HG02973 (cell line): ENCODE measurements at regions not wholly inside any gene's neighbourhood (a gene's known extent, or its start where the extent isn't known, plus 50 kb on each side); places are given as distances from the start of the nearest gene placed in this dataset.
"Not testable (repeated sequence)": the region's sequence is repeated elsewhere in the genome, so short reads cannot be mapped to it uniquely, and the experiment has no call there.

Experiments
- ATAC-seq: cut with Tn5 transposase; IDR thresholded peaks from one replicate; pipeline ENCODE4 v1.9.1; 2021; ENCODE audit warnings: moderate library complexity; ENCODE audit not compliant: unreplicated experiment

GRCh38 chr5:111836426-111836825 is 79.4 kb upstream of the NREP start:
- ATAC-seq: no peak

- no peak for ATAC-seq
Observed at GRCh38 chr5:111834926-111835599, 78.1 kb upstream of the NREP start.

GRCh38 chr5:111830333-111830732 is 73.3 kb upstream of the NREP start:
- ATAC-seq: no peak

- no peak for ATAC-seq
Observed at GRCh38 chr5:111829701-111830100, 72.7 kb upstream of the NREP start.

GRCh38 chr5:111826064-111826463 is 69.1 kb upstream of the NREP start:
- ATAC-seq: no peak

- ATAC-seq: no peak
Observed at GRCh38 chr5:111820072-111820471, 63.1 kb upstream of the NREP start.

- not testable (repeated sequence) for ATAC-seq
Observed at GRCh38 chr5:111819028-111819427, 62.0 kb upstream of the NREP start.

- ATAC-seq: no peak
Observed at GRCh38 chr5:111813537-111813936, 56.5 kb upstream of the NREP start.

- ATAC-seq: no peak
Observed at GRCh38 chr5:111810112-111810511, 53.1 kb upstream of the NREP start.
